HT1080 (cell line): ENCODE measurements at regions not wholly inside any gene's neighbourhood (a gene's known extent, or its start where the extent isn't known, plus 50 kb on each side); places are given as distances from the start of the nearest gene placed in this dataset.
"Not testable (repeated sequence)": the region's sequence is repeated elsewhere in the genome, so short reads cannot be mapped to it uniquely, and the experiment has no call there.

Experiments
- DNase-seq: peaks from one replicate; pipeline ENCODE4 v3.0.0-alpha.2; 2015; ENCODE audit warnings: low read depth

GRCh38 chr3:20742903-20743552 lies 557.0 kb upstream of the SGO1 start:
- DNase-seq, result no peak

- no peak for DNase-seq
Observed at GRCh38 chr3:20741381-20741780, 555.4 kb upstream of the SGO1 start.

GRCh38 chr3:20739814-20740213 lies 553.8 kb upstream of the SGO1 start:
- no peak for DNase-seq

DNA sequence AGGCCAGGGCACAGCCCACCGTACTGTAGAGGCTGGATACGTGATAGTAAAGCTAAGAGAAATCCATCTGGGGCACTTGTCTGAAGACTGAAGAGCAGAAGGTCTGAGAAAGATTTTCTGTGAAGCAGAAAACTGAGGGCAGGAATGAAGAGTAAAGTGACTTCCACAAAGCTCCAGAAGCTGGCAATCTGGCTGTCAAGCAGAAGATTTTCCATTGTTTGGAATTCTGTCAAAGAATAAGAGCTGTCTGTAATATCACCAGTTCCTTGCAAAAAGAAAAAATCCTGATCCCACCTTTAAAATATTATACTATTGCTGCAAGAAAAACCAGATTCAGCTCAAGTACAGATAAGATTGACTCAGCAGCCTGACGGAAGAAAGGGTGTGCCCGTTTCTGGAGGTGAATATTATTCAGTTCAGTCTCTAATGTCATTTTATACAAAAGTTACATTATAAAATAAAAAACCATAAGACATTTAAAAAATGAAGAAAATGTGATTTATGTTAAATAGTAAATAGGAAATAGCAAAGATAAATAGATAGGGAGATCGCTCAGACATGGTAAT lies 550.4 kb upstream of the SGO1 start:
- no peak for DNase-seq

GRCh38 chr3:20729185-20729584 lies 543.2 kb upstream of the SGO1 start:
- no peak for DNase-seq

- DNase-seq, result no peak
Observed at GRCh38 chr3:20726786-20727185, 540.8 kb upstream of the SGO1 start.

- no peak for DNase-seq
Observed at GRCh38 chr3:20724241-20724640, 538.2 kb upstream of the SGO1 start.

GRCh38 chr3:20716425-20716824 lies 530.4 kb upstream of the SGO1 start:
- DNase-seq, result not testable (repeated sequence)

GRCh38 chr3:20701641-20702040 lies 515.6 kb upstream of the SGO1 start:
- no peak for DNase-seq

GRCh38 chr3:20700714-20701113 lies 514.7 kb upstream of the SGO1 start:
- no peak for DNase-seq

DNA sequence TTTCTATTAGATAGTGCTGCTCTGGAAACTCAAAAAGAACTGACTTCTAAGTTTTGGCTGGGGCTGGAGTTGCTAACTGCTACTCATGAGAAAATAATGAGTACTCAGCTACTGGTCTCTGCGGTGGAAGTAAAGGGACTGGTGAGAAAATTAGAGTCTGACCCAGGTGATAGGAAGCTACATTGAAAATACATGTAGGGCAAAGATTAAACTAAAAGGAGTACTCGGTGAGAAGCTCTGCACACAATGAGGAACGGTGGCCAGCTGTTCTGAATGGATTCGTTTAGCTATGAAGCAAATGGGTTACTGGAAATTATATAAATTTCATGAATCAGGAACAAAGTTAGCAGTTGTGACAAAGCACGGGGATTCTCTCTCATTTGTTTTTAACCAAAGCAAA lies 512.9 kb upstream of the SGO1 start:
- DNase-seq, result no peak

DNA sequence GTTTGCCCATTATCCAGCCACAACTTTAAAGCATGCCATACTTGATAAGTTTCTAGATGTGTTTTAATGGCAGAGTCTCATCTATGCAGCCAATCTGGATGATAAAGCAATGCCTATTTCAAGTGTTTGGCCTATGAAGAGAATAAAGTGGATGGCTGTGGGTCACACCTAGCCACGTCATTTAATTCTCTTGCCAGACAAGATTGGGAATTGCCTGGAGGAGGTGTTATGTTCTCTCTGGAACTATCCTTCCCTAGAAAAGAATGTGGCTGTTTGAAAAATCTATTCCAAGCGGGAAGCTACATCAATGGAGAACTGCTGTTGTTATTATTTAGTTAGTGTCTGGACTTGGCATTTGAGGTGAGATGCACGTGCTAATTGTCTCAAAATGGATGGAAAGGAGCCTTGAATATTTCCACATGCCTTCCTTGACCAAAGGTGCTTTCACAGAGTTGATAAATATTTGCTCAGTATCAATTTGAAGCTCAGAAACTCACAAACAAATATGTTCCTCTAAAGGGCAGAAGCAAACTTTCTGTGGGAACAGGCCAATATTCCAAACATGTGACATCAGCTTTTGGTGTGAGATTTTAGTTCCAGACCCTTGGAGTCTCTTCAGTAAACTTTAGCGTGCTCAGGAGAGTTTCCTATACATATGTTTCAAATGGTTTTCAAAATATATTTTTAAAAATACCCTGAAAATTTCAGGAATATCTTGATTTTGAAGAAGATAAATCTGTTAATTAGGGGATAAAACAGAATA lies 510.6 kb upstream of the SGO1 start:
- no peak for DNase-seq

DNA sequence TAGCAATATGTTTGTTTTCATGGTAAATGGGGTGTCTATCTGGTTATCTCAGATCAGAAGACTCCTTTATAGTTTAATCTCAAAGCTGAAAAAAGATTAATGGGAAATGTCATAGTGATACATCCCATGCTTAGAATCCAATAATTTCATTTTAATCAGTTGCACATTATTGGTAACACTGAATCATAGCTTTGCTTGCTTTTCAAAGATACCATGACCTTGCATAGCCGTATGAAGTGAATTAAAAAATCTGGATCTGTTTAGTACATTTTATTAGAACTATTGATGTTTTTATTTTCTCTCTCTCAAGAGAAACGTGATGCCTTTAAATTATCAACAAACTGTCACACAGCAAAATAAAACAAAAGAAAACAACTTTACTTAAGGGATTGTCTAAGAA lies 506.7 kb upstream of the SGO1 start:
- no peak for DNase-seq

DNA sequence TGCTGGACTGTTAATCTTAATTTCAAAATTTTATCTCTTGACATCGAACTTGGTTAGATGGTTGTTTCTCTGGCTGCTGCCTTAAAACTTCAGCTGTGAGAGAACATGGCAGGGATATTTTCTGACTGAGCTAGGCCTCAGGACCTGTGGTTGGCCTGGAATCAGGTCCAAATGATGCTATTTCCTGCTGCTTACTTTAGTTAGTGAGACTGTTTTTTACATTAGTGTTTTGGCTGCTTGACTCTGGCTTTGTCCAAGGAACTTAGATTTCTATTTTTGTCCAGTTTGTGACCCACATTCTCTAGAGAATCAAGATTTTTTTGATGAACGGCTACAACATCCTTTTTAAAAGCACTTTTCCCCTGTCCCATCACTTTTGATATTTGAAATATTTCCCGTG lies 497.9 kb upstream of the SGO1 start:
- DNase-seq, result peak; percentile 22

DNA sequence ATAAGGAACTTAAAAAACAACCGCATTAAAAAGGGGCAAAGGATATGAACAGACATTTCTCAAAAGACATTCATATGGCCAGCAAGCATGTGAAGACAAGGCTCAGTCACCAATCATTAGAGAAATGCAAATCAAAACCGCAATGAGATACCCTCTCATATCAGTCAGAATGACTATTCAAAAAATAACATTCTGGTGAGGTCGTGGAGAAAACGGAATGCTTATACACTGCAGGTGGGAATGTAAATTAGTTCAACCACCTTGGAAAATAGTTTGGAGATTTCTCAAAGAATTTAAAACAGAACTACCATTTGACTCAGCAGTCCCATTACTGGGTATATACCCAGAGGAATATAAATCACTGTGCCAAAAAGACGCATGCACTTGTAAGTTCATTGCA lies 496.6 kb upstream of the SGO1 start:
- peak; percentile 27 for DNase-seq

DNA sequence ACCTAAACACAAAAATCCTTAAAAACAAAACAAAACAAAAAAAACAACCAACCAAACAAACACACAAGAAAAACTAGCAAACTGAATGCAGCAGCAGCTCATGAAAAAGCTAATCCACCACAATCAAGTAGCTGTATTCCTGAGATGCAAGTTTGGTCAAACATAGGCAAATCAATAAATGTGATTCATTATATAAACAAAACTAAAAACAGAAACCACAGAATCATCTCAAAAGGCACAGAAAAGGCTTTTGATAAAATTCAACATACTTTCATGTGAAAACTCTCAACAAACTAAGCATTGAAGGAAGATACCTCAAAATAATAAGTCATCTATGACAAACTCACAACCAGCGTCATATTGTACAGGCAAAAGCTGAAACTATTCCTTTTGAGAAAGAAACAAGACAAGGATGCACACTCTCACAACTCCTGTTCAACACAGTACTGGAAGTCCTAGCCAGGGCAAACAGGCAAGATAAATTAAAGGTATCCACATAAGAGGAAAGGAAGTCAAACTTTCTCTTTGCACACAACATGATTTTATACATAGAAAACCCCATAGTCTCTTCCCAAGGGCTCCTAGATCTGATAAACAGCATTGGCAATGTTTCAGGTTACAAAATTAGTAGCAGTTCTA lies 495.1 kb upstream of the SGO1 start:
- no peak for DNase-seq

GRCh38 chr3:20673866-20674265 lies 487.9 kb upstream of the SGO1 start:
- no peak for DNase-seq

GRCh38 chr3:20669675-20670074 lies 483.7 kb upstream of the SGO1 start:
- DNase-seq, result no peak

DNA sequence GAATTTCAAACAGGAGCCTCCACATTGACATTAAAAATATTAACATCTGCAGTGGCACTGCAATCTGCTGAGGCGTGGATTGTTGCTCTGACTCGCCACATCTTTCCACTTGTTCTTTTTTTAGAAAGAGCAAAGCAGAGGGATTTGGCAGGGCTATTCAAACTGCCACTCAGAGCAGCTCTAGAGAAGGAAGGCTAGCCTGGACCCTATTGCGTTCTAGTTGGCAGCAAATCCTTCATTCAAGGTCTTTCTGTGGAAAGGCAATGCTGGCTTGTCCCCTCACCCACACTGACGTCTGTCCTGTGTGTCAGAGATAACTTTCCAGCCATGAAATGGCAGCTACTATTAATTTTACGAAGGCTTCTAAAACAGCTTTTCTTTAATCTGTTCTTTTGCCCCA lies 483.2 kb upstream of the SGO1 start:
- no peak for DNase-seq

DNA sequence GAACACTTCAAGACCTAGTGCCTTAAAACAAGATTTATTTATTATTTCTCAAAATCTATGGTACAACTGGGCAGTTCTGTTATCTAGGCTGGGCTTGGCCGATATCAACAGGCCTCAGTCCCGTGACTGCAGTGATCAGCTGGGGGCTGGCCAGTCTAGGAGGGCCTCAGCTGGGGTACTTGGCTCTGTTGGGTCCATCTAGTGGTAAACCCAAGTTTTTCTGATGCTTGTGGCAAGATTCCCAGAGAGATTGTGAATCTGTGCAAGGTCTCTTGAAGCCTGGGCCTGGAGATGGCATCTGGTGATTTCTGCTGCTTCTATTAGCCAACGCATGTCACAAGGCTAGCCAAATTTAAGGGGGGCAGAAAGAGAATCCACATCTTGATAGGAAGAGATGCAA lies 482.4 kb upstream of the SGO1 start:
- peak; percentile 47 for DNase-seq

GRCh38 chr3:20666091-20666490 lies 480.1 kb upstream of the SGO1 start:
- DNase-seq, result no peak

DNA sequence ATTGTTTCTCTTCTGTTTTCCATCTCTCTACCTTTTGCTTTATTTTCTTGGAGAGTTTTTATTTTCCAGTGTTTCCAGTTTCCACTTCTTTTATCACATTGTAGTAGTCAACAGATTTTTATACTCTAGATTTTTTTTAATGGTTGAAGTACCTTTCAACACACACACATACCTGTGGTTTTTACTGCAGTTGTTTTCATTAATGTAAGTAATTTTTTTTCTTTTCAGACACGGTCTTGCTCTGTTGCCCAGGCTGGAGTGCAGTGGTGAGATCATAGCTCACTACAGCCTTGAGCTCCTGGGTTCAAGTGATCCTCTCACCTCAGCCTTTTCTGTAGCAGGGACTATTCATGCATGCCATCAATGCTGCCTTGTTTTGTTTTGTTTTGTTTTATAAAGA lies 472.5 kb upstream of the SGO1 start:
- no peak for DNase-seq
